SK-N-SH (cell line): ENCODE measurements at regions not wholly inside any gene's neighbourhood (a gene's known extent, or its start where the extent isn't known, plus 50 kb on each side); places are given as distances from the start of the nearest gene placed in this dataset.

Experiments used
- CTCF ChIA-PET: fragments of 300-600, 350-600 bp; formaldehyde crosslinking; extraction: SDS; loops from one replicate; lab custom pipeline; 2021; lab: Yijun Ruan, JAX
- POLR2A ChIA-PET: fragments of 350-600 bp; sonication (Branson Sonifier 250); formaldehyde crosslinking; extraction: SDS; loops from one replicate; lab custom pipeline; 2020; ENCODE audit warnings: antibody characterized with exemption, inconsistent platforms; lab: Yijun Ruan, JAX
- DNase-seq: peaks from one replicate; pipeline ENCODE4 v3.0.0; 2012
- H2AFZ ChIP-seq: fragments of 200-600 bp; sonication (generic); 2 replicates; pipeline ENCODE4 v1.8.1; 2016; ENCODE audit warnings: antibody characterized with exemption, mild to moderate bottlenecking, low read depth
- H3F3A ChIP-seq: fragments of 200-600 bp; sonication (generic); replicated peaks from 2 replicates; pipeline ENCODE3; 2016; ENCODE audit warnings: antibody characterized with exemption, mild to moderate bottlenecking; ENCODE audit not compliant: insufficient read depth
- H3K27ac ChIP-seq, 2 experiments: fragments of 200-500 bp in 1 of 2; fragments of 200-600 bp in 1 of 2; sonication (Bioruptor generic) in 1 of 2; sonication (generic), shearing (Covaris generic) in 1 of 2; 2 replicates each; pipeline versions ENCODE4 v1.5.1 to v1.6.1; 2014 to 2016; ENCODE audit warnings: low read depth in 2 of 2, inconsistent platforms in 1 of 2, low read length in 1 of 2, mild to moderate bottlenecking in 1 of 2, mixed read lengths in 1 of 2
- H3K27me3 ChIP-seq: fragments of 200-600 bp; sonication (generic), shearing (Covaris generic); 2 replicates; pipeline ENCODE4 v1.6.1; 2016; ENCODE audit warnings: mixed run types; ENCODE audit not compliant: insufficient read depth
- H3K36me3 ChIP-seq, 2 experiments: fragments of 200-500 bp in 1 of 2; fragments of 200-600 bp in 1 of 2; sonication (Bioruptor generic) in 1 of 2; sonication (generic) in 1 of 2; replicated peaks in 1 of 2; 2 replicates each; pipeline versions ENCODE3 to v1.5.1; 2014 to 2016; ENCODE audit warnings: low read length in 1 of 2, mild to moderate bottlenecking in 1 of 2; ENCODE audit not compliant: insufficient read depth in 2 of 2, control insufficient read depth in 1 of 2
- H3K4me1 ChIP-seq, 2 experiments: fragments of 200-500 bp in 1 of 2; fragments of 200-600 bp in 1 of 2; sonication (Bioruptor generic) in 1 of 2; sonication (generic), shearing (Covaris generic) in 1 of 2; 2 replicates each; pipeline versions ENCODE4 v1.5.1 to v1.6.1; 2014 to 2016; ENCODE audit warnings: low read depth in 1 of 2, low read length in 1 of 2, mixed run types in 1 of 2; ENCODE audit not compliant: insufficient read depth in 2 of 2, control insufficient read depth in 1 of 2
- H3K4me2 ChIP-seq: fragments of 200-600 bp; sonication (generic), shearing (Covaris generic); 2 replicates; pipeline ENCODE4 v1.6.1; 2017; ENCODE audit warnings: mixed run types
- H3K4me3 ChIP-seq, 2 experiments: fragments of 200-500 bp in 1 of 2; fragments of 200-600 bp in 1 of 2; sonication (Bioruptor generic) in 1 of 2; sonication (generic), shearing (Covaris generic) in 1 of 2; 2 replicates each; pipeline versions ENCODE4 v1.5.1 to v1.8.1; 2014 to 2016; ENCODE audit warnings: low read depth in 2 of 2, inconsistent platforms in 1 of 2, low read length in 1 of 2, mild to moderate bottlenecking in 1 of 2, mixed read lengths in 1 of 2, moderate library complexity in 1 of 2
- H3K79me2 ChIP-seq: fragments of 200-600 bp; sonication (generic); 2 replicates; pipeline ENCODE4 v1.8.1; 2017; ENCODE audit warnings: mild to moderate bottlenecking; ENCODE audit not compliant: insufficient read depth
- H3K9ac ChIP-seq: fragments of 200-600 bp; sonication (generic); 2 replicates; pipeline ENCODE4 v1.6.1; 2017; ENCODE audit warnings: mixed run types
- H3K9me2 ChIP-seq: fragments of 200-600 bp; sonication (generic); 2 replicates; pipeline ENCODE4 v1.6.1; 2017; ENCODE audit warnings: mixed run types
- H3K9me3 ChIP-seq: fragments of 200-600 bp; sonication (generic); 2 replicates; pipeline ENCODE4 v1.6.1; 2017; ENCODE audit warnings: mixed run types, mild to moderate bottlenecking, moderate library complexity
- H4K20me1 ChIP-seq: fragments of 200-600 bp; sonication (generic); 2 replicates; pipeline ENCODE4 v1.6.1; 2017; ENCODE audit warnings: mild to moderate bottlenecking, mixed run types; ENCODE audit not compliant: insufficient read depth
- EZH2phosphoT487 ChIP-seq: fragments of 200-600 bp; sonication (generic); IDR thresholded peaks from 2 replicates; pipeline ENCODE4 v1.6.1; 2017; ENCODE audit warnings: low read depth, mixed run types, mild to moderate bottlenecking, antibody characterized with exemption, moderate library complexity, borderline replicate concordance
- FOSL2 ChIP-seq: IDR thresholded peaks from 2 replicates; pipeline ENCODE4 v1.4.0; 2012; ENCODE audit warnings: low read depth, mild to moderate bottlenecking, moderate library complexity, borderline replicate concordance
- MAX ChIP-seq: IDR thresholded peaks from 2 replicates; pipeline ENCODE4 v1.4.0; 2012; ENCODE audit warnings: low read depth
- NRF1 ChIP-seq: IDR thresholded peaks from 2 replicates; pipeline ENCODE4 v1.6.1; 2012; ENCODE audit warnings: low read depth, mild to moderate bottlenecking, low read length
- PBX3 ChIP-seq: IDR thresholded peaks from 2 replicates; pipeline ENCODE4; 2012
- RAD21 ChIP-seq: IDR thresholded peaks from 2 replicates; pipeline ENCODE4 v1.6.1; 2012; ENCODE audit warnings: mild to moderate bottlenecking, low read length
- RCOR1 ChIP-seq: fragments of 150-350 bp; IDR thresholded peaks from 2 replicates; pipeline ENCODE4 v1.6.1; 2017; ENCODE audit warnings: antibody characterized with exemption, low read length
- REST ChIP-seq: IDR thresholded peaks from 2 replicates; pipeline ENCODE4 v1.6.1; 2012; ENCODE audit warnings: mild to moderate bottlenecking, low read depth, low read length, moderate library complexity
- TEAD4 ChIP-seq: IDR thresholded peaks from 2 replicates; pipeline ENCODE4 v1.4.0; 2012; ENCODE audit warnings: mild to moderate bottlenecking, borderline replicate concordance; ENCODE audit not compliant: insufficient read depth
- USF1 ChIP-seq: IDR thresholded peaks from 2 replicates; pipeline ENCODE4 v1.4.0; 2012; ENCODE audit warnings: low read depth, borderline replicate concordance
- USF2 ChIP-seq: fragments of 150-350 bp; IDR thresholded peaks from 2 replicates; pipeline ENCODE4 v1.6.1; 2017; ENCODE audit warnings: antibody characterized with exemption, low read length, low read depth, borderline replicate concordance
- YY1 ChIP-seq: IDR thresholded peaks from 2 replicates; pipeline ENCODE4 v1.4.0; 2012; ENCODE audit warnings: low read depth, mild to moderate bottlenecking
- ZBTB33 ChIP-seq: IDR thresholded peaks from 2 replicates; pipeline ENCODE4 v1.4.0; 2012; ENCODE audit warnings: low read depth, borderline replicate concordance
- WGBS: methylation state at CpG from one replicate; pipeline ENCODE4 v1.1.6; 2017; ENCODE audit warnings: low lambda C conversion rate; 5-methylcytosine and 5-hydroxymethylcytosine counted together

GRCh38 chr16:65541646-65542045 lies 419.8 kb upstream of the CDH11 start:
- H3K4me3 ChIP-seq: no peak overlapping the region
- 83% methylated on average over 1 of the region's 1 CpG for WGBS
- H3K4me2 ChIP-seq: no peak overlapping the region

More at GRCh38 chr16:65541646-65542045, 419.8 kb upstream of the CDH11 start:
- ChIA-PET POLR2A (no interaction called here), CTCF (no interaction called here)
- H4K20me1 ChIP-seq: no peaks in the 10 kb centered on the region
- no peaks in the 10 kb centered on the region for H3K27me3 ChIP-seq
- peaks cover 8 to 14% of the 10 kb centered on the region in 2 experiments; a peak in 3 of 4 replicates for H3K4me1 ChIP-seq
- H2AFZ ChIP-seq: no peak overlapping the region
- no peaks in the 10 kb centered on the region for H3K79me2 ChIP-seq
- no peaks in the 10 kb centered on the region for H3K9me3 ChIP-seq
- no peak overlapping the region for H3K27ac ChIP-seq
- peaks cover 7% of the 10 kb centered on the region for H3F3A ChIP-seq
- H3K9ac ChIP-seq: no peak overlapping the region
- DNase-seq: no peak
- TF ChIP-seq YY1 (no peak), PBX3 (no peak), RAD21 (no peak), RCOR1 (no peak), ZBTB33 (no peak), FOSL2 (no peak), REST (no peak), MAX (no peak), NRF1 (no peak), EZH2phosphoT487 (no peak), TEAD4 (no peak), USF2 (no peak), USF1 (no peak)
- no peaks in the 10 kb centered on the region for H3K9me2 ChIP-seq
- no peaks in the 10 kb centered on the region for H3K36me3 ChIP-seq
